Neural progenitor cell (in vitro differentiated cells): ENCODE measurements at regions not wholly inside any gene's neighbourhood (a gene's known extent, or its start where the extent isn't known, plus 50 kb on each side); places are given as distances from the start of the nearest gene placed in this dataset.

Experiments
- DNase-seq: peaks from one replicate; pipeline ENCODE4 v3.0.0-alpha.2; 2016; ENCODE audit warnings: low spot score
- H2AFZ ChIP-seq: fragments of 200-600 bp; sonication (generic); replicated peaks from 2 replicates; pipeline ENCODE4 v1.6.1; 2016; ENCODE audit warnings: antibody characterized with exemption
- H3F3A ChIP-seq: fragments of 200-600 bp; sonication (generic); 2 replicates; pipeline ENCODE4 v1.6.1; 2016; ENCODE audit warnings: antibody characterized with exemption, low read depth
- H3K27ac ChIP-seq: fragments of 200-600 bp; sonication (generic); 2 replicates; pipeline ENCODE4 v1.5.1; 2016; ENCODE audit warnings: mild to moderate bottlenecking
- H3K27me3 ChIP-seq: fragments of 200-600 bp; sonication (generic); 2 replicates; pipeline ENCODE4 v1.6.1; 2016; ENCODE audit warnings: mild to moderate bottlenecking, moderate library complexity
- H3K36me3 ChIP-seq: fragments of 200-600 bp; sonication (generic); 2 replicates; pipeline ENCODE4 v1.5.1; 2016
- H3K4me1 ChIP-seq: fragments of 200-600 bp; sonication (generic); 2 replicates; pipeline ENCODE4 v1.6.1; 2016; ENCODE audit warnings: mixed run types
- H3K4me2 ChIP-seq: fragments of 200-600 bp; sonication (generic); 2 replicates; pipeline ENCODE4 v1.6.1; 2016
- H3K4me3 ChIP-seq: fragments of 200-600 bp; sonication (generic); 2 replicates; pipeline ENCODE4 v1.5.1; 2016
- H3K79me2 ChIP-seq: fragments of 200-600 bp; sonication (generic); 2 replicates; pipeline ENCODE4 v1.6.1; 2016; ENCODE audit warnings: low read depth
- H3K9ac ChIP-seq: fragments of 200-600 bp; sonication (generic); 2 replicates; pipeline ENCODE4 v1.6.1; 2016
- H3K9me3 ChIP-seq: fragments of 200-600 bp; sonication (generic); 2 replicates; pipeline ENCODE4 v1.5.1; 2016; ENCODE audit warnings: low read depth
- H4K20me1 ChIP-seq: fragments of 200-600 bp; sonication (generic); 2 replicates; pipeline ENCODE4 v1.6.1; 2016; ENCODE audit warnings: low read depth
- H3K27ac Mint-ChIP-seq: 3 replicates; pipeline ENCODE4 v1.8.0; 2021; ENCODE audit warnings: mixed read lengths
- H3K27me3 Mint-ChIP-seq: 2 replicates; pipeline ENCODE4 v1.8.0; 2022; ENCODE audit warnings: low read depth, mild to moderate bottlenecking, inconsistent platforms, moderate library complexity, mixed read lengths; ENCODE audit not compliant: insufficient read depth
- H3K36me3 Mint-ChIP-seq: 3 replicates; pipeline ENCODE4 v1.8.0; 2021; ENCODE audit warnings: mixed read lengths
- H3K4me1 Mint-ChIP-seq: 3 replicates; pipeline ENCODE4 v1.8.0; 2021; ENCODE audit warnings: mixed read lengths
- H3K4me3 Mint-ChIP-seq: 3 replicates; pipeline ENCODE4 v1.8.0; 2021; ENCODE audit warnings: mild to moderate bottlenecking, moderate library complexity, mixed read lengths
- H3K9me3 Mint-ChIP-seq: 3 replicates; pipeline ENCODE4 v1.8.0; 2020; ENCODE audit warnings: mixed read lengths
- CTCF ChIP-seq: fragments of 200-600 bp; sonication (generic); IDR thresholded peaks from 2 replicates; pipeline ENCODE4 v1.5.1; 2017; ENCODE audit warnings: antibody characterized with exemption, mild to moderate bottlenecking
- EZH2 ChIP-seq: fragments of 200-600 bp; sonication (generic); IDR thresholded peaks from 2 replicates; pipeline ENCODE4 v1.6.1; 2017; ENCODE audit warnings: antibody characterized with exemption, mild to moderate bottlenecking, moderate library complexity
- EZH2phosphoT487 ChIP-seq: fragments of 200-600 bp; sonication (generic); IDR thresholded peaks from 2 replicates; pipeline ENCODE4 v1.6.1; 2017; ENCODE audit warnings: antibody characterized with exemption

DNA sequence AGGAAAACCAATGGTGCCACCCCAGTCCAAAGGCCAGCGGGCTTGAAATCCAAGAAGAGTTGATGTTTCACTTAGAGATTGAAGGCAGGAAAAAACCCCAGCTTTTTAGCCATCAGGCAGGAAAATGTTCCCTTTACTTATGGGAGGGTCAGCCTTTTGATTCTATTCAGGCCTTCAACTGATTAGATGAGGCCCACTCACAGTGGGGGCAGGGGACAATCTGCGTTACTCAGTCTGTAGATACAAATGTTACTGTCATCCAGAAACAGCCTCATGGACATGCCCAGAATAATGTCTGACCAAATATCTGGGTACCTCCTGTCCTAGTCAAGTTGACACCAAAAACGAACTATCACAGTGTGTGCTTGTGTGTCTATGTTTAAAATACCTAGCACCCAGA is 121.2 kb upstream of the KCNQ5 start:
- H3K4me2 ChIP-seq = no peak overlapping the region
- no peaks in the 10 kb centered on the region for H3K4me1 Mint-ChIP-seq

GRCh38 chr6:72504406-72504805 is 117.5 kb upstream of the KCNQ5 start:
- no peaks in the 10 kb centered on the region for H3K4me1 Mint-ChIP-seq
- H3K27me3 Mint-ChIP-seq = no peaks in the 10 kb centered on the region
- no peak overlapping the region for H3K4me3 Mint-ChIP-seq
- Histone ChIP-seq H3F3A (no peaks in the 10 kb centered on the region), H3K9me3 (no peaks in the 10 kb centered on the region), H3K4me1 (no peaks in the 10 kb centered on the region), H3K4me2 (no peak overlapping the region), H2AFZ (no peak overlapping the region), H3K9ac (no peak overlapping the region), H4K20me1 (no peaks in the 10 kb centered on the region), H3K27me3 (no peaks in the 10 kb centered on the region), H3K79me2 (no peaks in the 10 kb centered on the region), H3K27ac (no peak overlapping the region), H3K36me3 (no peaks in the 10 kb centered on the region), H3K4me3 (no peak overlapping the region)
- peaks cover 2% of the 10 kb centered on the region for H3K9me3 Mint-ChIP-seq
- H3K27ac Mint-ChIP-seq = no peak overlapping the region
- no peak for DNase-seq
- H3K36me3 Mint-ChIP-seq = no peaks in the 10 kb centered on the region
- TF ChIP-seq CTCF (no peak), EZH2phosphoT487 (no peak), EZH2 (no peak)

More for the DNA sequence above, 121.2 kb upstream of the KCNQ5 start:
- H4K20me1 ChIP-seq = no peaks in the 10 kb centered on the region
- H3K27me3 ChIP-seq = no peaks in the 10 kb centered on the region
- no peak overlapping the region for H3K9ac ChIP-seq
- DNase-seq = no peak
- TF ChIP-seq EZH2 (no peak), CTCF (no peak), EZH2phosphoT487 (no peak)
- H3K27me3 Mint-ChIP-seq = no peaks in the 10 kb centered on the region
- H3K27ac Mint-ChIP-seq = no peak overlapping the region
- no peak overlapping the region for H3K4me3 Mint-ChIP-seq
- no peaks in the 10 kb centered on the region for H3F3A ChIP-seq
- no peak overlapping the region for H2AFZ ChIP-seq
- no peaks in the 10 kb centered on the region for H3K4me1 ChIP-seq
- no peaks in the 10 kb centered on the region for H3K9me3 ChIP-seq
- H3K4me3 ChIP-seq = no peak overlapping the region
- no peak overlapping the region for H3K27ac ChIP-seq
- no peaks in the 10 kb centered on the region for H3K36me3 Mint-ChIP-seq
- H3K36me3 ChIP-seq = no peaks in the 10 kb centered on the region
- H3K9me3 Mint-ChIP-seq = peaks cover 2% of the 10 kb centered on the region
- no peaks in the 10 kb centered on the region for H3K79me2 ChIP-seq

- no peaks in the 10 kb centered on the region for H3K27me3 ChIP-seq
- H3K27ac ChIP-seq = no peak overlapping the region
- Mint-ChIP-seq H3K4me1 (no peaks in the 10 kb centered on the region), H3K36me3 (no peaks in the 10 kb centered on the region), H3K27ac (no peak overlapping the region), H3K9me3 (peaks cover 2% of the 10 kb centered on the region), H3K27me3 (no peaks in the 10 kb centered on the region), H3K4me3 (no peak overlapping the region)
- H3F3A ChIP-seq = no peaks in the 10 kb centered on the region
- H3K36me3 ChIP-seq = no peaks in the 10 kb centered on the region
- H2AFZ ChIP-seq = no peak overlapping the region
- TF ChIP-seq EZH2 (no peak), EZH2phosphoT487 (no peak), CTCF (no peak)
- no peak for DNase-seq
- H3K9me3 ChIP-seq = no peaks in the 10 kb centered on the region
- no peak overlapping the region for H3K4me2 ChIP-seq
- H3K79me2 ChIP-seq = no peaks in the 10 kb centered on the region
- no peak overlapping the region for H3K4me3 ChIP-seq
- H4K20me1 ChIP-seq = no peaks in the 10 kb centered on the region
- no peaks in the 10 kb centered on the region for H3K4me1 ChIP-seq
- no peak overlapping the region for H3K9ac ChIP-seq
Measured at GRCh38 chr6:72505446-72505845, 116.4 kb upstream of the KCNQ5 start.
